Heart left ventricle (tissue), 16 donors: ENCODE measurements at regions not wholly inside any gene's neighbourhood (a gene's known extent, or its start where the extent isn't known, plus 50 kb on each side); places are given as distances from the start of the nearest gene placed in this dataset.

Experiments
- ATAC-seq, 4 donors: fragments of 200-7000 bp; cut with Tn5 transposase; one replicate each; pipeline ENCODE4 v1.9.1; 2020 to 2022; ENCODE audit warnings: moderate library complexity in 4 of 4, mild to moderate bottlenecking in 3 of 4, moderate number of reproducible peaks in 1 of 4
- DNase-seq, 5 donors: peaks; one replicate each; pipeline ENCODE4 v3.0.0-alpha.2; 2020
- H3K27ac ChIP-seq, 12 donors: fragments of 200-600 bp; sonication (generic) in 4 of 12; one replicate each; pipeline versions ENCODE4 v1.5.0 to v1.8.0; 2016 to 2022; ENCODE audit warnings: mild to moderate bottlenecking in 2 of 12
- H3K27me3 ChIP-seq, 9 donors: fragments of 200-600 bp; sonication (generic) in 2 of 9; one replicate each; pipeline versions ENCODE4 v1.5.1 to v1.8.0; 2016 to 2022; ENCODE audit warnings: mild to moderate bottlenecking in 3 of 9
- H3K36me3 ChIP-seq, 9 donors: fragments of 200-600 bp; sonication (generic) in 2 of 9; one replicate each; pipeline versions ENCODE4 v1.5.0 to v1.8.0; 2018 to 2022; ENCODE audit warnings: mild to moderate bottlenecking in 2 of 9
- H3K4me1 ChIP-seq, 12 donors: fragments of 200-600 bp; sonication (generic) in 4 of 12; one replicate each; pipeline versions ENCODE4 v1.5.0 to v1.8.0; 2016 to 2022; ENCODE audit warnings: mild to moderate bottlenecking in 3 of 12
- H3K4me3 ChIP-seq, 12 donors: fragments of 200-600 bp; sonication (generic) in 4 of 12; one replicate each; pipeline versions ENCODE4 v1.5.0 to v1.8.0; 2017 to 2022; ENCODE audit warnings: mild to moderate bottlenecking in 9 of 12, moderate library complexity in 4 of 12
- H3K9me3 ChIP-seq, 12 donors: fragments of 200-600 bp; sonication (generic) in 4 of 12; one replicate each; pipeline versions ENCODE4 v1.5.0 to v1.8.0; 2016 to 2022; ENCODE audit warnings: mild to moderate bottlenecking in 1 of 12
- CTCF ChIP-seq, 12 donors: fragments of 200-600 bp; sonication (generic) in 4 of 12; IDR thresholded peaks; one replicate each; pipeline versions ENCODE4 v1.5.0 to v1.8.0; 2018 to 2022; ENCODE audit warnings: antibody characterized with exemption in 12 of 12, mild to moderate bottlenecking in 5 of 12
- POLR2A ChIP-seq, 2 donors: fragments of 450-650 bp; IDR thresholded peaks; one replicate each; pipeline ENCODE4 v1.6.1; 2017; ENCODE audit warnings: antibody characterized with exemption in 2 of 2, mild to moderate bottlenecking in 2 of 2, moderate library complexity in 2 of 2
- WGBS, 4 donors: extraction: QIAGEN DNeasy Blood & Tissue Kit in 2 of 4; methylation state at CpG; one replicate each; pipeline versions ENCODE4 v1.1.5 to v1.1.7; 2013 to 2018; 5-methylcytosine and 5-hydroxymethylcytosine counted together
- intact Hi-C, 10 donors: fragments of 100-400 bp; cut with DNase I; formaldehyde crosslinking; loops; one replicate each; pipeline versions ENCODE4 v1.11.1 to v1.14.2; 2022
- donor health status: ischemic (EF 13 %, LVEDD 7.1; RV severe dilation, severe dysfunction).
- donor health status: healthy with polysubstance abuse.
- donor health status: DM: no; HTN: yes; CAD: no.
- donor health status: DM: no; HTN: no; CAD: no.
- donor health status: ischemic (EF 25% LVEDD 6.9; RV normal size, moderate dysfunction).
- donor health status: ischemic (EF 25% LVEDD 5.7; RV mildly dilated, moderate dysfunction).
- donor health status: healthy.
- donor health status: DM: yes; HTN: yes; CAD: no.
- donor health status: ischemic (EF 35%, LVEDD 5.7; RV mildly dilated, moderate dysfunction).
- donor health status: nonischemic (EF 11% LVEDD 7.7; RV severe dilation, severe dysfunction).
- donor health status: DM: yes; HTN: yes; CAD: no.
- donor health status: PGD.
- donor health status: ischemic (EF 29% LVEDD 5.4; RV normal size, mild dysfunction).
- donor health status: nonischemic (EF 23%, LVEDD 6.1; RV moderate dilation, normal function).

- H3K27ac ChIP-seq = no peak overlapping the region
- no peaks in the 10 kb centered on the region for H3K9me3 ChIP-seq
- no peaks in the 10 kb centered on the region for H3K36me3 ChIP-seq
- WGBS, 4 donors = 84 to 90% (median 88%) methylated on average over 4 of the region's 4 CpGs
- no peak overlapping the region for H3K4me3 ChIP-seq
- ATAC-seq (no peak), DNase-seq (no peak)
- H3K4me1 ChIP-seq = peaks cover 0 to 20% (median 0%) of the 10 kb centered on the region in 12 donors
- TF ChIP-seq POLR2A (IDR thresholded peaks at IDR 0.05) (no peak), CTCF (IDR thresholded peaks at IDR 0.05) (no peak)
- H3K27me3 ChIP-seq = no peaks in the 10 kb centered on the region
- intact Hi-C loops = no loop called here
These were observed 153.8 kb upstream of the BLID start for GRCh38 chr11:122269824-122270223.

DNA sequence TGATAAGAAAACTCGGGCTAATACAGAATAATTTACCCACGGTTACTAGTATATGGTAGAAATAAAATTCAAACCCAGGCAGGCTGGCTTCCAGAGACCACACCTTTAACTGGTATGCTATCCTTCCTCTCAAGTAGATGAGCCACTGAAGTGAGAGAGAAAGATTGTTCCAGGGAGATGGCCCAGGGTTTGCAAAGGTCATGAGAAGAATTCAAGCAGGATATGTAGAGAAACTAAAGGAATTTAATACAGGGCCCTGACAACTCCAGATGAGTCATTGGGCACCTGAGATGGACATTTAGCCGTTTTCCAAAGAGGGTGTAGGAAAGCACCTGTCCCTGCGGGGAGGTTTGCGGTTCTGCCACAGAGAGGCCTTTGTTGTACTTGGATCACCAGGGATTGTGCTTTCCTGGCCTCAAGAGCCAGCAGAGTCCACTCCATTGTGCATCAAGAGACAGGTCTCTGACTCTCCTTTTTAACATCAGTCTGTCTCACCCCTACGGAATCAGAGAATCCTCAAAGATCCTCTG is 152.7 kb upstream of the BLID start:
- Histone ChIP-seq H3K36me3 (no peaks in the 10 kb centered on the region), H3K4me3 (no peak overlapping the region), H3K9me3 (no peaks in the 10 kb centered on the region), H3K27me3 (no peaks in the 10 kb centered on the region), H3K4me1 (peaks cover 0 to 20% (median 0%) of the 10 kb centered on the region in 12 donors), H3K27ac (no peak overlapping the region)
- ATAC-seq = no peak
- intact Hi-C loops = no loop called here
- no peak for TF ChIP-seq CTCF (IDR thresholded peaks at IDR 0.05)
- TF ChIP-seq POLR2A (IDR thresholded peaks at IDR 0.05) = no peak
- DNase-seq = no peak
- 87 to 93% (median 90%) methylated on average over 6 of the region's 6 CpGs for WGBS, 4 donors

- DNase-seq = no peak
- H3K36me3 ChIP-seq = no peaks in the 10 kb centered on the region
- no peak overlapping the region for H3K4me3 ChIP-seq
- intact Hi-C loops = no loop called here
- H3K4me1 ChIP-seq = peaks cover 0 to 20% (median 0%) of the 10 kb centered on the region in 12 donors
- H3K27ac ChIP-seq = no peak overlapping the region
- no peak for ATAC-seq
- no peaks in the 10 kb centered on the region for H3K9me3 ChIP-seq
- no peaks in the 10 kb centered on the region for H3K27me3 ChIP-seq
- 80 to 90% (median 85%) methylated on average over 2 of the region's 2 CpGs for WGBS, 4 donors
- TF ChIP-seq CTCF (IDR thresholded peaks at IDR 0.05) (no peak), POLR2A (IDR thresholded peaks at IDR 0.05) (no peak)
These were observed 151.6 kb upstream of the BLID start for GRCh38 chr11:122267602-122268001.

GRCh38 chr11:122265981-122266380 is 150.0 kb upstream of the BLID start:
- ATAC-seq (no peak), DNase-seq (no peak)
- intact Hi-C loops = no loop called here
- H3K27me3 ChIP-seq = no peaks in the 10 kb centered on the region
- peaks cover 0 to 11% (median 0%) of the 10 kb centered on the region in 12 donors for H3K4me1 ChIP-seq
- no peaks in the 10 kb centered on the region for H3K36me3 ChIP-seq
- 84 to 87% (median 86%) methylated on average over 2 of the region's 2 CpGs for WGBS, 4 donors
- no peaks in the 10 kb centered on the region for H3K9me3 ChIP-seq
- H3K27ac ChIP-seq = no peak overlapping the region
- H3K4me3 ChIP-seq = no peak overlapping the region
- no peak for TF ChIP-seq POLR2A (IDR thresholded peaks at IDR 0.05)
- TF ChIP-seq CTCF (IDR thresholded peaks at IDR 0.05) = no peak
